ENCODE measurements at regions not wholly inside any gene's neighbourhood (a gene's known extent, or its start where the extent isn't known, plus 50 kb on each side); places are given as distances from the start of the nearest gene placed in this dataset.

DNA sequence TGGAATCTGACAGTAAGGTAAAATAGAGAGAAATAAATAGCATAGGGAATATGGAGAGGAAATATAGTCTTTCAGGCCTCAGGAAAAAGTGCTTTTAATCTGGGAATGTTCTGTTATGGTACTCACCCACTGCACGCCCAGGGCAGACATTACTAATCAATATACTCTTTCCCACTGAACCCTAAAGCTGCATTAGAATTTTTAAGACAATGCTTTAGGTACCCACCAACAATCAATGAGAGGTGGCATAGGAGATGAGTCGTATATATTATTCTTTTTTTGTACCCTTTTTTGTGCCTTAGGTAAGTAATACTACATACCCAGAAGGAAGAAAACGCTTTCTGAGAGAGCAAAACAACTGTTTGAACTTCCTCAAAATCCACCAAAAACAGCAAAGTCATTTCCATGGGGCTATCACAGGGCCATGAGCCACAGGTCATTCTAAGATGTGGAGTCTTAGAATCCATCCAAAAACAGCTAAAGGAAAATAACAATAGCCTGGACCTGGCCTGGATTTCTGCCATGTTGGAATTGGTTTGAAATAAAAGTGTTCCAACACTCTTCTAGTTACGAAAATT lies 542.1 kb downstream of the XYLT1 start:
- Histone ChIP-seq H2AK5ac (ENCODE audit: low read depth, low read length) (no peak overlapping the region), H2BK5ac (ENCODE audit: low read depth, low read length) (no peak overlapping the region), H3K36me3 (ENCODE audit: control insufficient read depth in 2 of 4, insufficient read depth in 4 of 4, low read length in 3 of 4) (no peaks in the 10 kb centered on the region), H3K9ac (replicated peaks in 1 of 4; ENCODE audit: extremely low read depth in 1 of 4, low read depth in 3 of 4, low read length in 3 of 4) (no peak overlapping the region), H4K5ac (ENCODE audit: insufficient read length, low read depth, low read length) (no peak overlapping the region), H3K4me1 (replicated peaks in 1 of 4; ENCODE audit: control insufficient read depth in 3 of 4, insufficient read depth in 4 of 4, low read length in 3 of 4) (no peaks in the 10 kb centered on the region; a peak in 1 of 7 replicates), H3K14ac (ENCODE audit: insufficient read length) (no peak overlapping the region), H4K91ac (replicated peaks; ENCODE audit: insufficient read length, low read length) (no peak overlapping the region), H3K79me2 (ENCODE audit: control insufficient read depth in 1 of 2, insufficient read depth in 2 of 2, low read length in 2 of 2) (no peaks in the 10 kb centered on the region), H2BK12ac (ENCODE audit: low read depth, low read length) (no peak overlapping the region), H4K20me1 (replicated peaks in 1 of 2; ENCODE audit: control insufficient read depth in 1 of 2, insufficient read depth in 2 of 2, low read length in 2 of 2) (no peaks in the 10 kb centered on the region), H2BK120ac (replicated peaks; ENCODE audit: low read depth, low read length) (no peak overlapping the region), H3K23ac (ENCODE audit: insufficient read length) (no peak overlapping the region), H3K4me2 (ENCODE audit: insufficient read depth in 1 of 2, low read depth in 2 of 2, low read length in 2 of 2) (no peak overlapping the region), H3K79me1 (ENCODE audit: low read depth, low read length) (no peaks in the 10 kb centered on the region), H3K9me3 (ENCODE audit: insufficient read depth in 2 of 2, low read depth in 1 of 2, low read length in 1 of 2) (no peaks in the 10 kb centered on the region), H2BK15ac (ENCODE audit: low read length) (no peak overlapping the region), H3K23me2 (ENCODE audit: low read depth, low read length) (no peaks in the 10 kb centered on the region), H3K4ac (replicated peaks; ENCODE audit: insufficient read length, low read depth, low read length) (no peak overlapping the region), H3K27me3 (replicated peaks in 1 of 4; ENCODE audit: control insufficient read depth in 3 of 4, extremely low read depth in 1 of 4, insufficient read depth in 3 of 4, low read length in 3 of 4) (no peaks in the 10 kb centered on the region), H2BK20ac (ENCODE audit: low read length) (no peak overlapping the region), H3K18ac (ENCODE audit: extremely low read depth, low read length) (no peak overlapping the region), H3K4me3 (ENCODE audit: extremely low read depth in 1 of 4, insufficient read depth in 2 of 4, low read depth in 3 of 4, low read length in 4 of 4) (no peak overlapping the region), H4K8ac (ENCODE audit: extremely low read depth, insufficient read depth, low read length) (no peak overlapping the region), H2AFZ (ENCODE audit: low read length) (no peak overlapping the region), H3K27ac (ENCODE audit: low read depth, low read length) (no peak overlapping the region), H3K56ac (replicated peaks; ENCODE audit: insufficient read length, low read depth, low read length) (no peak overlapping the region)
- TF ChIP-seq CHD2 (IDR thresholded peaks at IDR 0.05; ENCODE audit: low read length), result no peak
- TF ChIP-seq FOSL1 (IDR thresholded peaks at IDR 0.05; ENCODE audit: insufficient read depth, low read depth, low read length), result no peak
- TF ChIP-seq POU5F1 (IDR thresholded peaks at IDR 0.05; ENCODE audit: low read depth, low read length), result no peak
- no peak for TF ChIP-seq JUN (IDR thresholded peaks at IDR 0.05; ENCODE audit: low read depth, low read length)
- POLR2A ChIA-PET (ENCODE audit: partially characterized antibody), result no interaction called here
- no peak for FAIRE-seq
- no peak for DNase-seq (ENCODE audit: low read depth in 1 of 2, low spot score in 2 of 2)
- CTCF ChIA-PET (ENCODE audit: partially characterized antibody), result interaction anchor here (1.2 kb wide), 1 partner anchor 64 kb away, joined by 3 read pairs; no protein-coding TSS in a partner anchor
- 89% methylated on average over 4 of the region's 4 CpGs; no CpG with 5 or more reads in 1 of the 2 experiments for WGBS, 2 experiments (ENCODE audit: extremely low coverage in 1 of 2, insufficient coverage in 1 of 2, insufficient read length in 1 of 2, insufficient replicate concordance in 2 of 2, low coverage in 1 of 2, low lambda C conversion rate in 2 of 2, missing lambda C conversion rate in 1 of 2)

Data from H1 (cell line).